H1 (cell line): ENCODE measurements at regions not wholly inside any gene's neighbourhood (a gene's known extent, or its start where the extent isn't known, plus 50 kb on each side); places are given as distances from the start of the nearest gene placed in this dataset.

Experiments used
- CTCF ChIA-PET: fragments of 300-600 bp; sonication (Branson Sonifier 250); formaldehyde crosslinking; loops from one replicate; lab custom pipeline; 2021; ENCODE audit not compliant: partially characterized antibody; lab: Charles Lee
- POLR2A ChIA-PET: fragments of 300-600 bp; sonication (Branson Sonifier 250); formaldehyde crosslinking; loops from one replicate; lab custom pipeline; 2021; ENCODE audit warnings: inconsistent platforms; ENCODE audit not compliant: partially characterized antibody; lab: Charles Lee
- DNase-seq, 2 experiments: peaks; one replicate each; pipeline versions ENCODE4 v3.0.0 to v3.0.0-alpha.2; 2010 to 2022; ENCODE audit warnings: low spot score in 2 of 2, low read depth in 1 of 2, mixed read lengths in 1 of 2
- FAIRE-seq: peaks from 2 replicates; lab custom pipeline; 2011; peaks lifted over from hg19 to GRCh38; lab: Jason Lieb, UNC
- H2AFZ ChIP-seq: 2 replicates; pipeline ENCODE4 v1.8.1; 2012; ENCODE audit warnings: low read length, inconsistent platforms
- H2AK5ac ChIP-seq: 2 replicates; pipeline ENCODE4 v1.6.1; 2013; ENCODE audit warnings: low read depth, low read length
- H2BK120ac ChIP-seq: replicated peaks from 2 replicates; pipeline ENCODE3; 2013; ENCODE audit warnings: low read depth, low read length, inconsistent platforms
- H2BK12ac ChIP-seq: 2 replicates; pipeline ENCODE4 v1.6.1; 2013; ENCODE audit warnings: low read depth, low read length
- H2BK15ac ChIP-seq: 2 replicates; pipeline ENCODE4 v1.6.1; 2013; ENCODE audit warnings: low read length
- H2BK20ac ChIP-seq: 2 replicates; pipeline ENCODE4 v1.6.1; 2013; ENCODE audit warnings: low read length
- H2BK5ac ChIP-seq: 2 replicates; pipeline ENCODE4 v1.6.1; 2013; ENCODE audit warnings: low read depth, low read length
- H3K14ac ChIP-seq: 2 replicates; pipeline ENCODE4 v1.6.1; 2013; ENCODE audit warnings: inconsistent platforms; ENCODE audit not compliant: insufficient read length
- H3K18ac ChIP-seq: 2 replicates; pipeline ENCODE4 v1.6.1; 2013; ENCODE audit warnings: low read length; ENCODE audit errors: extremely low read depth
- H3K23ac ChIP-seq: 2 replicates; pipeline ENCODE4 v1.6.1; 2013; ENCODE audit warnings: inconsistent platforms; ENCODE audit not compliant: insufficient read length
- H3K23me2 ChIP-seq: 2 replicates; pipeline ENCODE4 v1.6.1; 2013; ENCODE audit warnings: low read depth, low read length
- H3K27ac ChIP-seq: 2 replicates; pipeline ENCODE4 v1.6.1; 2011; ENCODE audit warnings: low read depth, low read length, inconsistent platforms
- H3K27me3 ChIP-seq, 4 experiments: replicated peaks in 1 of 4; 1 replicate in 1 of 4; 2 replicates in 3 of 4; pipeline versions ENCODE4 v1.6.1 to v1.8.1; 2011 to 2013; ENCODE audit warnings: low read length in 3 of 4, mild to moderate bottlenecking in 3 of 4, inconsistent platforms in 2 of 4, mixed read lengths in 2 of 4, moderate library complexity in 1 of 4; ENCODE audit not compliant: control insufficient read depth in 3 of 4, insufficient read depth in 3 of 4; ENCODE audit errors: extremely low read depth in 1 of 4
- H3K36me3 ChIP-seq, 4 experiments: 2 replicates each; pipeline versions ENCODE4 v1.6.1 to v1.8.1; 2011 to 2013; ENCODE audit warnings: mild to moderate bottlenecking in 4 of 4, low read length in 3 of 4, moderate library complexity in 2 of 4, control low read depth in 1 of 4, inconsistent platforms in 1 of 4; ENCODE audit not compliant: insufficient read depth in 4 of 4, control insufficient read depth in 2 of 4
- H3K4ac ChIP-seq: replicated peaks from 2 replicates; pipeline ENCODE3; 2013; ENCODE audit warnings: low read length, low read depth, mixed read lengths, inconsistent platforms; ENCODE audit not compliant: insufficient read length
- H3K4me1 ChIP-seq, 4 experiments: replicated peaks in 1 of 4; 1 replicate in 1 of 4; 2 replicates in 3 of 4; pipeline versions ENCODE4 v1.6.1 to v1.8.1; 2011 to 2013; ENCODE audit warnings: low read length in 3 of 4, inconsistent platforms in 2 of 4, mixed read lengths in 1 of 4; ENCODE audit not compliant: insufficient read depth in 4 of 4, control insufficient read depth in 3 of 4
- H3K4me2 ChIP-seq, 2 experiments: 2 replicates each; pipeline versions ENCODE4 v1.6.1 to v1.8.1; 2011 to 2013; ENCODE audit warnings: low read depth in 2 of 2, low read length in 2 of 2, control low read depth in 1 of 2, inconsistent platforms in 1 of 2, mild to moderate bottlenecking in 1 of 2; ENCODE audit not compliant: insufficient read depth in 1 of 2
- H3K4me3 ChIP-seq, 4 experiments: fragments of 200-600, 300-600 bp in 1 of 4; sonication (generic), shearing (Covaris generic), sonication (Bioruptor Twin) in 1 of 4; 2 replicates each; pipeline versions ENCODE4 v1.5.1 to v1.8.1; 2011 to 2016; ENCODE audit warnings: low read length in 4 of 4, low read depth in 3 of 4, control low read depth in 2 of 4, inconsistent platforms in 2 of 4, mild to moderate bottlenecking in 2 of 4, mixed read lengths in 1 of 4, moderate library complexity in 1 of 4; ENCODE audit not compliant: insufficient read depth in 2 of 4; ENCODE audit errors: extremely low read depth in 1 of 4
- H3K56ac ChIP-seq: replicated peaks from 2 replicates; pipeline ENCODE3; 2013; ENCODE audit warnings: low read depth, mild to moderate bottlenecking, mixed read lengths, low read length, inconsistent platforms; ENCODE audit not compliant: insufficient read length
- H3K79me1 ChIP-seq: 2 replicates; pipeline ENCODE4 v1.6.1; 2013; ENCODE audit warnings: low read depth, low read length, control low read depth
- H3K79me2 ChIP-seq, 2 experiments: 2 replicates each; pipeline versions ENCODE4 v1.6.1 to v1.8.1; 2012 to 2013; ENCODE audit warnings: low read length in 2 of 2, mild to moderate bottlenecking in 2 of 2, inconsistent platforms in 1 of 2; ENCODE audit not compliant: insufficient read depth in 2 of 2, control insufficient read depth in 1 of 2
- H3K9ac ChIP-seq, 4 experiments: replicated peaks in 1 of 4; 1 replicate in 1 of 4; 2 replicates in 3 of 4; pipeline versions ENCODE4 v1.6.1 to v1.8.1; 2011 to 2013; ENCODE audit warnings: low read depth in 3 of 4, low read length in 3 of 4, control low read depth in 2 of 4, mild to moderate bottlenecking in 2 of 4, moderate library complexity in 2 of 4, inconsistent platforms in 1 of 4; ENCODE audit errors: extremely low read depth in 1 of 4
- H3K9me3 ChIP-seq, 2 experiments: 2 replicates each; pipeline versions ENCODE4 v1.6.1 to v1.8.1; 2012 to 2013; ENCODE audit warnings: mild to moderate bottlenecking in 2 of 2, moderate library complexity in 2 of 2, control low read depth in 1 of 2, inconsistent platforms in 1 of 2, low read depth in 1 of 2, low read length in 1 of 2, mixed read lengths in 1 of 2; ENCODE audit not compliant: insufficient read depth in 2 of 2
- H4K20me1 ChIP-seq, 2 experiments: replicated peaks in 1 of 2; 2 replicates each; pipeline versions ENCODE3 to v1.8.1; 2011 to 2013; ENCODE audit warnings: inconsistent platforms in 2 of 2, low read length in 2 of 2, mild to moderate bottlenecking in 1 of 2; ENCODE audit not compliant: insufficient read depth in 2 of 2, control insufficient read depth in 1 of 2
- H4K5ac ChIP-seq: 2 replicates; pipeline ENCODE4 v1.6.1; 2013; ENCODE audit warnings: low read length, low read depth, mixed read lengths, inconsistent platforms; ENCODE audit not compliant: insufficient read length
- H4K8ac ChIP-seq: 2 replicates; pipeline ENCODE4 v1.8.0; 2013; ENCODE audit warnings: mild to moderate bottlenecking, moderate library complexity, low read length, inconsistent platforms; ENCODE audit not compliant: insufficient read depth; ENCODE audit errors: extremely low read depth
- H4K91ac ChIP-seq: replicated peaks from 2 replicates; pipeline ENCODE3; 2013; ENCODE audit warnings: low read length, mixed read lengths, inconsistent platforms; ENCODE audit not compliant: insufficient read length
- CTBP2 ChIP-seq: IDR thresholded peaks from 2 replicates; pipeline ENCODE4 v1.7.0; 2011; ENCODE audit warnings: borderline replicate concordance, mild to moderate bottlenecking, moderate library complexity, mixed read lengths, low read length; ENCODE audit not compliant: insufficient read depth, insufficient read length
- JUND ChIP-seq: IDR thresholded peaks from 2 replicates; pipeline ENCODE4 v1.6.1; 2011; ENCODE audit warnings: mild to moderate bottlenecking, improper control_type of control experiment, low read length
- NRF1 ChIP-seq: IDR thresholded peaks from 2 replicates; pipeline ENCODE4 v1.6.1; 2011; ENCODE audit warnings: mild to moderate bottlenecking, low read depth, low read length, improper control_type of control experiment
- POU5F1 ChIP-seq: IDR thresholded peaks from 2 replicates; pipeline ENCODE4 v1.6.1; 2011; ENCODE audit warnings: low read depth, mild to moderate bottlenecking, low read length, moderate library complexity
- RBBP5 ChIP-seq: IDR thresholded peaks from 2 replicates; pipeline ENCODE4 v1.7.1; 2012; ENCODE audit warnings: low read depth, mild to moderate bottlenecking, inconsistent platforms, low read length, moderate library complexity, borderline replicate concordance
- RNF2 ChIP-seq: fragments of 200-900, 300-1000 bp; sonication (generic); IDR thresholded peaks from 2 replicates; pipeline ENCODE4 v1.7.1; 2016; ENCODE audit warnings: borderline replicate concordance, low read depth, mild to moderate bottlenecking, antibody characterized with exemption, low read length; ENCODE audit not compliant: poor library complexity, severe bottlenecking; ENCODE audit errors: missing control alignments
- SIN3A ChIP-seq, 2 experiments: IDR thresholded peaks in 1 of 2; conservative IDR thresholded peaks in 1 of 2; 2 replicates each; pipeline ENCODE4 v1.6.1; 2011 to 2012; ENCODE audit warnings: low read length in 2 of 2, improper control_type of control experiment in 1 of 2, low read depth in 1 of 2, mild to moderate bottlenecking in 1 of 2
- SUZ12 ChIP-seq: fragments of 200-600 bp; sonication (generic); IDR thresholded peaks from 2 replicates; pipeline ENCODE4 v1.6.1; 2012; ENCODE audit warnings: mild to moderate bottlenecking, inconsistent platforms, low read length, moderate library complexity, mixed read lengths
- TAF1 ChIP-seq: IDR thresholded peaks from 2 replicates; pipeline ENCODE4 v1.6.1; 2011; ENCODE audit warnings: mild to moderate bottlenecking, low read depth, low read length
- ZNF274 ChIP-seq: IDR thresholded peaks from 2 replicates; pipeline ENCODE4 v1.7.0; 2012; ENCODE audit warnings: low read length, borderline replicate concordance; ENCODE audit errors: extremely low read depth
- WGBS, 2 experiments: shearing (Covaris generic) in 1 of 2; methylation state at CpG; one replicate each; pipeline versions ENCODE4 v1.1.6 to v1.1.7; 2013 to 2015; ENCODE audit warnings: low lambda C conversion rate in 2 of 2, mixed read lengths in 2 of 2, inconsistent platforms in 1 of 2, low coverage in 1 of 2, missing lambda C conversion rate in 1 of 2; ENCODE audit not compliant: insufficient replicate concordance in 2 of 2, insufficient coverage in 1 of 2, insufficient read length in 1 of 2; ENCODE audit errors: extremely low coverage in 1 of 2, missing lambda C conversion rate in 1 of 2; 5-methylcytosine and 5-hydroxymethylcytosine counted together
- TF ChIP-seq, protein P1 (sequence below): IDR thresholded peaks from 2 replicates; pipeline ENCODE4 v1.6.1; 2012; ENCODE audit warnings: low read length, inconsistent platforms
- TF ChIP-seq, protein P2 (sequence below): IDR thresholded peaks from 2 replicates; pipeline ENCODE4 v1.6.1; 2012; ENCODE audit warnings: inconsistent platforms

DNA sequence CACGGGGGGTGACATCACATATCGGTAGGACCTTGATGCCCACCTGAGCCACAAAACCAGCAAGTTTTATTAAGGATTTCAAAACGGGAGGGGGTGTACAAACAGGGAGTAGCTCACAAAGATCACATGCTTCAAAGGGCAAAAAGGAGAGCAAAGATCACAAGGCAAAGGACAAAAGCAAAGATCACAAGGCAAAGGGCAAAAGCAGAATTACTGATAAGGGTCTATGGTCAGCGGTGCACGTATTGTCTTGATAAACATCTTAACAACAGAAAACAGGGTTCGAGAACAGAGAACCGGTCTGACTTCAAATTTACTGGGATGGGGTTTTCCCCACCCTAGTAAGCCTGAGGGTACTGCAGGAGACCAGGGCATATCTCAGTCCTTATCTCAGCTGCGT lies 143.5 kb upstream of the LPP start:
- Histone ChIP-seq H4K8ac (no peak overlapping the region), H2BK12ac (no peak overlapping the region), H3K14ac (no peak overlapping the region), H3K9me3 (peaks cover 0 to 4% of the 10 kb centered on the region in 2 experiments; a peak in 1 of 4 replicates), H4K91ac (no peak overlapping the region), H2BK20ac (no peak overlapping the region), H3K4me3 (no peak overlapping the region), H3K4me1 (peaks cover 0 to 3% (median 0%) of the 10 kb centered on the region in 4 experiments; a peak in 2 of 7 replicates), H3K4ac (no peak overlapping the region), H2AK5ac (no peak overlapping the region), H2AFZ (no peak overlapping the region), H3K27me3 (no peaks in the 10 kb centered on the region), H4K5ac (no peak overlapping the region), H3K79me1 (no peaks in the 10 kb centered on the region), H3K23me2 (no peaks in the 10 kb centered on the region), H3K27ac (no peak overlapping the region), H2BK5ac (no peak overlapping the region), H4K20me1 (no peaks in the 10 kb centered on the region), H2BK120ac (no peak overlapping the region), H3K9ac (no peak overlapping the region), H2BK15ac (no peak overlapping the region), H3K4me2 (no peak overlapping the region), H3K56ac (no peak overlapping the region), H3K79me2 (no peaks in the 10 kb centered on the region), H3K36me3 (no peaks in the 10 kb centered on the region), H3K23ac (no peak overlapping the region), H3K18ac (no peak overlapping the region)
- DNase-seq, result no peak
- POLR2A ChIA-PET, result no interaction called here
- no peak for FAIRE-seq
- CTCF ChIA-PET, result no interaction called here
- 78% methylated on average over 8 of the region's 8 CpGs; no CpG with 5 or more reads in 1 of the 2 experiments for WGBS, 2 experiments
- TF ChIP-seq JUND (no peak), SIN3A (conservative IDR thresholded peaks at IDR 0.05 in 1 of 2, IDR thresholded peaks at IDR 0.05 in 1 of 2; ENCODE audit: low read depth in 1 of 2, low read length in 2 of 2) (no peak), RNF2 (no peak), RBBP5 (no peak), ZNF274 (no peak), TAF1 (no peak), NRF1 (no peak), SUZ12 (no peak), CTBP2 (no peak), POU5F1 (no peak)
- TF ChIP-seq, protein P1, sequence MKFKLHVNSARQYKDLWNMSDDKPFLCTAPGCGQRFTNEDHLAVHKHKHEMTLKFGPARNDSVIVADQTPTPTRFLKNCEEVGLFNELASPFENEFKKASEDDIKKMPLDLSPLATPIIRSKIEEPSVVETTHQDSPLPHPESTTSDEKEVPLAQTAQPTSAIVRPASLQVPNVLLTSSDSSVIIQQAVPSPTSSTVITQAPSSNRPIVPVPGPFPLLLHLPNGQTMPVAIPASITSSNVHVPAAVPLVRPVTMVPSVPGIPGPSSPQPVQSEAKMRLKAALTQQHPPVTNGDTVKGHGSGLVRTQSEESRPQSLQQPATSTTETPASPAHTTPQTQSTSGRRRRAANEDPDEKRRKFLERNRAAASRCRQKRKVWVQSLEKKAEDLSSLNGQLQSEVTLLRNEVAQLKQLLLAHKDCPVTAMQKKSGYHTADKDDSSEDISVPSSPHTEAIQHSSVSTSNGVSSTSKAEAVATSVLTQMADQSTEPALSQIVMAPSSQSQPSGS, result no peak
- TF ChIP-seq, protein P2, sequence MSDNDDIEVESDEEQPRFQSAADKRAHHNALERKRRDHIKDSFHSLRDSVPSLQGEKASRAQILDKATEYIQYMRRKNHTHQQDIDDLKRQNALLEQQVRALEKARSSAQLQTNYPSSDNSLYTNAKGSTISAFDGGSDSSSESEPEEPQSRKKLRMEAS, result no peak
